Gastrocnemius medialis (tissue), 4 donors: ENCODE measurements at regions not wholly inside any gene's neighbourhood (a gene's known extent, or its start where the extent isn't known, plus 50 kb on each side); places are given as distances from the start of the nearest gene placed in this dataset.

Source experiments
- CTCF ChIP-seq, 5 experiments: fragments of 450-650 bp in 3 of 5; fragments of 200-600 bp in 2 of 5; sonication (generic) in 2 of 5; IDR thresholded peaks in 4 of 5; conservative IDR thresholded peaks in 1 of 5; 1 replicate in 4 of 5; 2 replicates in 1 of 5; pipeline ENCODE4 v1.5.1; 2016 to 2019; ENCODE audit warnings: antibody characterized with exemption in 5 of 5, mild to moderate bottlenecking in 3 of 5, moderate library complexity in 3 of 5
- POLR2A ChIP-seq, 2 donors: fragments of 450-650 bp; IDR thresholded peaks; one replicate each; pipeline ENCODE4 v1.6.1; 2017; ENCODE audit warnings: antibody characterized with exemption in 2 of 2, mild to moderate bottlenecking in 2 of 2, moderate library complexity in 2 of 2

DNA sequence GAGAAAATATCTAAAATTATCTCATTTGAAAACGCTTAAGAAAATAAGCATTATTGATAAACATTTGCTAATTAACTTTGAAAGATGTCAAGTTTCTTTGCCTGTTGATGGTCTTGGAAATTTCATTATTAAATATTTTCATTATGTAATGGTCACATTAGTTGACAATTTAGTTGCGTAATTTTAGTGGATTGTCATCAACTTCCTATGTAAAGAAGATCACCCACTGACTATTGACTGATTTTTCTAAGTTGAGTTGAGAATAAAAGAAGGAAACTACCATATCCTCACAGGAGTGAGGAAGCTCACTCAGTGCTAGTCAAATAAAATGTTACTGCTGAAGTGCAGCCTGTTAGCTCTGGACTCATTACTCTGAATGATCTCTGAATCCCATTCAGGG, 79.9 kb upstream of the LY86 start:
- no peak for TF ChIP-seq CTCF (IDR thresholded peaks at IDR 0.05 in 4 of 5, conservative IDR thresholded peaks at IDR 0.05 in 1 of 5)
- no peak for TF ChIP-seq POLR2A (IDR thresholded peaks at IDR 0.05)
